Neuron (in vitro differentiated cells): ENCODE measurements at regions not wholly inside any gene's neighbourhood (a gene's known extent, or its start where the extent isn't known, plus 50 kb on each side); places are given as distances from the start of the nearest gene placed in this dataset.

Source experiments
- H2AFZ ChIP-seq: one replicate; pipeline ENCODE4 v1.6.1; 2013; ENCODE audit warnings: low read depth, mild to moderate bottlenecking, inconsistent platforms, low read length, moderate library complexity
- H3K27me3 ChIP-seq: one replicate; pipeline ENCODE4 v1.6.1; 2013; ENCODE audit warnings: low read length; ENCODE audit not compliant: insufficient read depth
- H3K36me3 ChIP-seq: one replicate; pipeline ENCODE4 v1.6.1; 2013; ENCODE audit warnings: low read length; ENCODE audit not compliant: insufficient read depth
- H3K4me1 ChIP-seq: one replicate; pipeline ENCODE4 v1.6.1; 2013; ENCODE audit warnings: low read length; ENCODE audit not compliant: insufficient read depth
- H3K4me3 ChIP-seq: 2 replicates; pipeline ENCODE4 v1.5.1; 2013; ENCODE audit warnings: mild to moderate bottlenecking, low read length, moderate library complexity
- H3K9me3 ChIP-seq: one replicate; pipeline ENCODE4 v1.6.1; 2013; ENCODE audit warnings: low read length

- Histone ChIP-seq H3K4me1 (no peaks in the 10 kb centered on the region), H3K36me3 (no peaks in the 10 kb centered on the region), H3K9me3 (no peaks in the 10 kb centered on the region), H3K27me3 (no peaks in the 10 kb centered on the region), H2AFZ (no peak overlapping the region), H3K4me3 (no peak overlapping the region)
Observed at GRCh38 chr15:29172742-29173725, 96.6 kb downstream of the NSMCE3 start.

GRCh38 chr15:29170521-29170920 lies 99.1 kb downstream of the NSMCE3 start:
- no peak overlapping the region for H2AFZ ChIP-seq
- no peaks in the 10 kb centered on the region for H3K4me1 ChIP-seq
- no peaks in the 10 kb centered on the region for H3K27me3 ChIP-seq
- no peaks in the 10 kb centered on the region for H3K36me3 ChIP-seq
- H3K4me3 ChIP-seq, result no peak overlapping the region
- no peaks in the 10 kb centered on the region for H3K9me3 ChIP-seq
